ENCODE measurements at regions not wholly inside any gene's neighbourhood (a gene's known extent, or its start where the extent isn't known, plus 50 kb on each side); places are given as distances from the start of the nearest gene placed in this dataset.
A peak's percentile ranks its signal among the peaks of the same experiment; 100 is the strongest.

GRCh38 chr13:61592489-61592888, 176.8 kb upstream of the PCDH20 start:
- no peak for TF ChIP-seq EZH2phosphoT487 (IDR thresholded peaks at IDR 0.05; ENCODE audit: borderline replicate concordance)
- TF ChIP-seq, protein P1, sequence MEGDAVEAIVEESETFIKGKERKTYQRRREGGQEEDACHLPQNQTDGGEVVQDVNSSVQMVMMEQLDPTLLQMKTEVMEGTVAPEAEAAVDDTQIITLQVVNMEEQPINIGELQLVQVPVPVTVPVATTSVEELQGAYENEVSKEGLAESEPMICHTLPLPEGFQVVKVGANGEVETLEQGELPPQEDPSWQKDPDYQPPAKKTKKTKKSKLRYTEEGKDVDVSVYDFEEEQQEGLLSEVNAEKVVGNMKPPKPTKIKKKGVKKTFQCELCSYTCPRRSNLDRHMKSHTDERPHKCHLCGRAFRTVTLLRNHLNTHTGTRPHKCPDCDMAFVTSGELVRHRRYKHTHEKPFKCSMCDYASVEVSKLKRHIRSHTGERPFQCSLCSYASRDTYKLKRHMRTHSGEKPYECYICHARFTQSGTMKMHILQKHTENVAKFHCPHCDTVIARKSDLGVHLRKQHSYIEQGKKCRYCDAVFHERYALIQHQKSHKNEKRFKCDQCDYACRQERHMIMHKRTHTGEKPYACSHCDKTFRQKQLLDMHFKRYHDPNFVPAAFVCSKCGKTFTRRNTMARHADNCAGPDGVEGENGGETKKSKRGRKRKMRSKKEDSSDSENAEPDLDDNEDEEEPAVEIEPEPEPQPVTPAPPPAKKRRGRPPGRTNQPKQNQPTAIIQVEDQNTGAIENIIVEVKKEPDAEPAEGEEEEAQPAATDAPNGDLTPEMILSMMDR (conservative IDR thresholded peaks at IDR 0.05; ENCODE audit: low read length), result no peak

DNA sequence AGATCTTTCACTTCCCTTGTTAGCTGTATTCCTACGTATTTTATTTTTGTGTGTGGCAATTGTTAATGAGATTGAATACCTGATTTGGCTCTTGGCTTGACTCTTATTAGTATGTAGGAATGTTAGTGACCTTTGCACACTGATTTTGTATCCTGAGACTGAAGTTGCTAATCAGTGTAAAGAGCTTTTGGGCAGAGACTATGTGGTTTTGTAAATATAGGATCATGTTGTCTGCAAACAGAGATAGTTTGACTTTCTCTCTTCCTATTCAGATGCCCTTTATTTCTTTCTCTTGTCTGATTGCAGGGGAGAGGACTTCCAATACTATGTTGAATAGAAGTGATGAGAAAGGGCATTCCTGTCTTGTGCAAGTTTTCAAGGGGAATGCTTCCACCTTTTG, 160.3 kb upstream of the PCDH20 start:
- no peaks in the 10 kb centered on the region for H3K27me3 ChIP-seq (ENCODE audit: insufficient read depth, low read length, poor library complexity, severe bottlenecking)
- H3K4me1 ChIP-seq (ENCODE audit: insufficient read depth, low read length, poor library complexity, severe bottlenecking), result no peaks in the 10 kb centered on the region
- no peaks in the 10 kb centered on the region for H3K9me2 ChIP-seq (replicated peaks; ENCODE audit: low read depth, low read length)
- no peaks in the 10 kb centered on the region for H3F3A ChIP-seq (ENCODE audit: low read depth)
- no peak for TF ChIP-seq EZH2phosphoT487 (IDR thresholded peaks at IDR 0.05; ENCODE audit: borderline replicate concordance)
- TF ChIP-seq, protein P1 (conservative IDR thresholded peaks at IDR 0.05; ENCODE audit: low read length), result no peak
- no peaks in the 10 kb centered on the region for H4K20me1 ChIP-seq (ENCODE audit: insufficient read depth, low read length, poor library complexity, severe bottlenecking)
- no peaks in the 10 kb centered on the region for H3K79me2 ChIP-seq (ENCODE audit: insufficient read depth, low read length)
- H3K4me3 ChIP-seq (ENCODE audit: low read length, poor library complexity, severe bottlenecking), result no peak overlapping the region
- no peaks in the 10 kb centered on the region for H3K36me3 ChIP-seq (ENCODE audit: insufficient read depth, low read length)
- no peak overlapping the region for H3K4me2 ChIP-seq (ENCODE audit: low read depth, low read length, poor library complexity, severe bottlenecking)
- H2AFZ ChIP-seq (ENCODE audit: low read length), result no peak overlapping the region
- H3K9me3 ChIP-seq (ENCODE audit: insufficient read depth, low read depth, low read length), result no peaks in the 10 kb centered on the region
- H3K9ac ChIP-seq (ENCODE audit: low read depth, low read length, poor library complexity, severe bottlenecking), result no peak overlapping the region

More at GRCh38 chr13:61592489-61592888, 176.8 kb upstream of the PCDH20 start:
- Histone ChIP-seq H3K27me3 (ENCODE audit: insufficient read depth, low read length, poor library complexity, severe bottlenecking) (no peaks in the 10 kb centered on the region), H3K4me2 (ENCODE audit: low read depth, low read length, poor library complexity, severe bottlenecking) (no peak overlapping the region), H3K9me2 (replicated peaks; ENCODE audit: low read depth, low read length) (no peaks in the 10 kb centered on the region), H3K79me2 (ENCODE audit: insufficient read depth, low read length) (no peaks in the 10 kb centered on the region), H3K4me1 (ENCODE audit: insufficient read depth, low read length, poor library complexity, severe bottlenecking) (no peaks in the 10 kb centered on the region), H3K9me3 (ENCODE audit: insufficient read depth, low read depth, low read length) (no peaks in the 10 kb centered on the region), H2AFZ (ENCODE audit: low read length) (peak overlapping the region; percentile 34), H3K4me3 (ENCODE audit: low read length, poor library complexity, severe bottlenecking) (no peak overlapping the region), H3F3A (ENCODE audit: low read depth) (no peaks in the 10 kb centered on the region), H3K9ac (ENCODE audit: low read depth, low read length, poor library complexity, severe bottlenecking) (no peak overlapping the region), H3K36me3 (ENCODE audit: insufficient read depth, low read length) (no peaks in the 10 kb centered on the region), H4K20me1 (ENCODE audit: insufficient read depth, low read length, poor library complexity, severe bottlenecking) (no peaks in the 10 kb centered on the region)

- H3K36me3 ChIP-seq (ENCODE audit: insufficient read depth, low read length), result no peaks in the 10 kb centered on the region
- no peaks in the 10 kb centered on the region for H3K9me2 ChIP-seq (replicated peaks; ENCODE audit: low read depth, low read length)
- no peaks in the 10 kb centered on the region for H4K20me1 ChIP-seq (ENCODE audit: insufficient read depth, low read length, poor library complexity, severe bottlenecking)
- no peak overlapping the region for H2AFZ ChIP-seq (ENCODE audit: low read length)
- TF ChIP-seq EZH2phosphoT487 (IDR thresholded peaks at IDR 0.05; ENCODE audit: borderline replicate concordance), result no peak
- TF ChIP-seq, protein P1 (conservative IDR thresholded peaks at IDR 0.05; ENCODE audit: low read length), result no peak
- H3K4me2 ChIP-seq (ENCODE audit: low read depth, low read length, poor library complexity, severe bottlenecking), result no peak overlapping the region
- H3K9ac ChIP-seq (ENCODE audit: low read depth, low read length, poor library complexity, severe bottlenecking), result no peak overlapping the region
- H3K4me1 ChIP-seq (ENCODE audit: insufficient read depth, low read length, poor library complexity, severe bottlenecking), result no peaks in the 10 kb centered on the region
- no peaks in the 10 kb centered on the region for H3F3A ChIP-seq (ENCODE audit: low read depth)
- H3K4me3 ChIP-seq (ENCODE audit: low read length, poor library complexity, severe bottlenecking), result no peak overlapping the region
- H3K27me3 ChIP-seq (ENCODE audit: insufficient read depth, low read length, poor library complexity, severe bottlenecking), result no peaks in the 10 kb centered on the region
- H3K79me2 ChIP-seq (ENCODE audit: insufficient read depth, low read length), result no peaks in the 10 kb centered on the region
- no peaks in the 10 kb centered on the region for H3K9me3 ChIP-seq (ENCODE audit: insufficient read depth, low read depth, low read length)
These were observed 148.0 kb upstream of the PCDH20 start for GRCh38 chr13:61563645-61564044.

Data from Loucy (cell line).